Osteoblast (primary cell): ENCODE measurements at regions not wholly inside any gene's neighbourhood (a gene's known extent, or its start where the extent isn't known, plus 50 kb on each side); places are given as distances from the start of the nearest gene placed in this dataset.

Experiments used
- DNase-seq: peaks from one replicate; pipeline ENCODE4 v3.0.0; 2011; ENCODE audit warnings: low spot score, mixed read lengths; ENCODE audit not compliant: insufficient read length; ENCODE audit errors: missing footprints
- H2AFZ ChIP-seq: 2 replicates; pipeline ENCODE4 v1.6.0; 2011; ENCODE audit warnings: mild to moderate bottlenecking, low read length
- H3K27ac ChIP-seq: 2 replicates; pipeline ENCODE4 v1.5.1; 2011; ENCODE audit warnings: mild to moderate bottlenecking, low read depth, low read length, moderate library complexity
- H3K27me3 ChIP-seq: 2 replicates; pipeline ENCODE4 v1.6.0; 2012; ENCODE audit warnings: mild to moderate bottlenecking, control low read depth, inconsistent platforms, low read length, moderate library complexity; ENCODE audit not compliant: insufficient read depth
- H3K36me3 ChIP-seq: 2 replicates; pipeline ENCODE4 v1.5.1; 2011; ENCODE audit warnings: mild to moderate bottlenecking, low read length, control low read depth, moderate library complexity; ENCODE audit not compliant: insufficient read depth
- H3K4me1 ChIP-seq: 2 replicates; pipeline ENCODE4 v1.5.1; 2011; ENCODE audit warnings: mild to moderate bottlenecking, low read length, control low read depth, moderate library complexity; ENCODE audit not compliant: insufficient read depth
- H3K4me2 ChIP-seq: 2 replicates; pipeline ENCODE4 v1.6.0; 2011; ENCODE audit warnings: mild to moderate bottlenecking, low read length; ENCODE audit not compliant: insufficient read depth
- H3K4me3 ChIP-seq: fragments of 200-600 bp; sonication (generic); 3 replicates; pipeline ENCODE4 v1.5.1; 2012; ENCODE audit warnings: mild to moderate bottlenecking, low read length, inconsistent platforms; ENCODE audit not compliant: insufficient read depth
- H3K79me2 ChIP-seq: 2 replicates; pipeline ENCODE4 v1.6.0; 2012; ENCODE audit warnings: mild to moderate bottlenecking, low read length, control low read depth, inconsistent platforms; ENCODE audit not compliant: insufficient read depth
- H3K9me3 ChIP-seq: 2 replicates; pipeline ENCODE4 v1.5.1; 2011; ENCODE audit warnings: low read depth, low read length, control low read depth
- H4K20me1 ChIP-seq: 2 replicates; pipeline ENCODE4 v1.6.0; 2012; ENCODE audit warnings: mild to moderate bottlenecking, low read length, control low read depth; ENCODE audit not compliant: insufficient read depth
- TF ChIP-seq, protein P1 (sequence below): IDR thresholded peaks from 2 replicates; pipeline ENCODE4 v1.5.1; 2011; ENCODE audit warnings: mild to moderate bottlenecking, low read depth, low read length, moderate library complexity; ENCODE audit errors: extremely low read depth

GRCh38 chr9:99398241-99398640, 176.2 kb downstream of the SEC61B start:
- Histone ChIP-seq H4K20me1 (no peaks in the 10 kb centered on the region), H3K79me2 (no peaks in the 10 kb centered on the region), H3K4me2 (no peak overlapping the region), H3K27me3 (peaks cover 6% of the 10 kb centered on the region), H3K4me3 (no peak overlapping the region), H3K9me3 (no peaks in the 10 kb centered on the region), H3K4me1 (no peaks in the 10 kb centered on the region), H2AFZ (no peak overlapping the region), H3K27ac (no peak overlapping the region), H3K36me3 (no peaks in the 10 kb centered on the region)
- no peak for DNase-seq
- TF ChIP-seq, protein P1, sequence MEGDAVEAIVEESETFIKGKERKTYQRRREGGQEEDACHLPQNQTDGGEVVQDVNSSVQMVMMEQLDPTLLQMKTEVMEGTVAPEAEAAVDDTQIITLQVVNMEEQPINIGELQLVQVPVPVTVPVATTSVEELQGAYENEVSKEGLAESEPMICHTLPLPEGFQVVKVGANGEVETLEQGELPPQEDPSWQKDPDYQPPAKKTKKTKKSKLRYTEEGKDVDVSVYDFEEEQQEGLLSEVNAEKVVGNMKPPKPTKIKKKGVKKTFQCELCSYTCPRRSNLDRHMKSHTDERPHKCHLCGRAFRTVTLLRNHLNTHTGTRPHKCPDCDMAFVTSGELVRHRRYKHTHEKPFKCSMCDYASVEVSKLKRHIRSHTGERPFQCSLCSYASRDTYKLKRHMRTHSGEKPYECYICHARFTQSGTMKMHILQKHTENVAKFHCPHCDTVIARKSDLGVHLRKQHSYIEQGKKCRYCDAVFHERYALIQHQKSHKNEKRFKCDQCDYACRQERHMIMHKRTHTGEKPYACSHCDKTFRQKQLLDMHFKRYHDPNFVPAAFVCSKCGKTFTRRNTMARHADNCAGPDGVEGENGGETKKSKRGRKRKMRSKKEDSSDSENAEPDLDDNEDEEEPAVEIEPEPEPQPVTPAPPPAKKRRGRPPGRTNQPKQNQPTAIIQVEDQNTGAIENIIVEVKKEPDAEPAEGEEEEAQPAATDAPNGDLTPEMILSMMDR = no peak

GRCh38 chr9:99399474-99399873, 177.4 kb downstream of the SEC61B start:
- no peaks in the 10 kb centered on the region for H3K4me1 ChIP-seq
- H3K4me2 ChIP-seq = no peak overlapping the region
- no peaks in the 10 kb centered on the region for H3K36me3 ChIP-seq
- no peaks in the 10 kb centered on the region for H3K9me3 ChIP-seq
- no peak for DNase-seq
- H4K20me1 ChIP-seq = no peaks in the 10 kb centered on the region
- no peak overlapping the region for H2AFZ ChIP-seq
- no peaks in the 10 kb centered on the region for H3K79me2 ChIP-seq
- H3K27ac ChIP-seq = no peak overlapping the region
- H3K4me3 ChIP-seq = no peak overlapping the region
- TF ChIP-seq, protein P1 = no peak
- peaks cover 6% of the 10 kb centered on the region for H3K27me3 ChIP-seq

DNA sequence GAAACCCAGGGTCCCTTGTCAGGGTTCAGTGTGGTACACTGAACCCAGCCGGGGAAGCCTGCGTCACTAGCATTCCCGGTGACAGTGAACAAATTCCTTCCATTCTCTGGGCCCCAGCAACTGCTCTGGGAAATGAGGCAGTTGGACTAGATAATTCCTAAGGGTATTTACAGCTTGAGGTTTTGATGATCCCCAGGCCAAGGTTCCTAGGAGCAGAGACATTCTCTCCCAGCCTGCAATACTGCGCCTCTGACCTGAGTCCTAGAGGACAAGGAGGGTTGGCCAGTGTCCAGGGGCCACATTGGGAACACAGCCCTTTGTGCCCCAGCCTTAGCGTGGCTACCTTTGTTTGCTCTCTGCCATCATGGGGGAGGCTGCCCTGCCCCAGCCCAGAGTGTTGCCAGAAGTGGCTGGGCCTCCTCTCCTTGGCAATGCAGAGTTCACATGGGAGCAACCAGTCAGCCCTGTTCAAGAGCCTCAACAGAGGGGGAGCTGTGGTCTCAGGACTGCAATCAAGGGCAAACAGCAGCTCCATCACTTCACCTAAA, 178.2 kb downstream of the SEC61B start:
- H3K79me2 ChIP-seq = no peaks in the 10 kb centered on the region
- H3K27me3 ChIP-seq = peaks cover 6% of the 10 kb centered on the region
- no peaks in the 10 kb centered on the region for H4K20me1 ChIP-seq
- no peaks in the 10 kb centered on the region for H3K9me3 ChIP-seq
- H3K4me1 ChIP-seq = no peaks in the 10 kb centered on the region
- DNase-seq = no peak
- H3K4me2 ChIP-seq = no peak overlapping the region
- H3K4me3 ChIP-seq = no peak overlapping the region
- no peak overlapping the region for H3K27ac ChIP-seq
- no peaks in the 10 kb centered on the region for H3K36me3 ChIP-seq
- no peak overlapping the region for H2AFZ ChIP-seq
- TF ChIP-seq, protein P1 = no peak

- H3K9me3 ChIP-seq = no peaks in the 10 kb centered on the region
- H4K20me1 ChIP-seq = no peaks in the 10 kb centered on the region
- H3K36me3 ChIP-seq = no peaks in the 10 kb centered on the region
- no peak for DNase-seq
- H3K79me2 ChIP-seq = no peaks in the 10 kb centered on the region
- H3K27ac ChIP-seq = no peak overlapping the region
- H3K27me3 ChIP-seq = peaks cover 7% of the 10 kb centered on the region
- H3K4me2 ChIP-seq = no peak overlapping the region
- H2AFZ ChIP-seq = no peak overlapping the region
- H3K4me1 ChIP-seq = no peaks in the 10 kb centered on the region
- H3K4me3 ChIP-seq = no peak overlapping the region
- TF ChIP-seq, protein P1 = no peak
Measured at GRCh38 chr9:99401680-99402504, 179.8 kb downstream of the SEC61B start.
